Nephron (organoid): ENCODE measurements at regions not wholly inside any gene's neighbourhood (a gene's known extent, or its start where the extent isn't known, plus 50 kb on each side); places are given as distances from the start of the nearest gene placed in this dataset.

Source experiments
- H3K27ac Mint-ChIP-seq, 3 experiments: 2 replicates each; pipeline ENCODE4 v1.8.0; 2020; ENCODE audit warnings: mixed read lengths in 3 of 3, mild to moderate bottlenecking in 2 of 3, moderate library complexity in 1 of 3
- H3K27me3 Mint-ChIP-seq: 2 replicates; pipeline ENCODE4 v1.8.0; 2021; ENCODE audit warnings: low read depth, mild to moderate bottlenecking, moderate library complexity, mixed read lengths
- H3K36me3 Mint-ChIP-seq: 2 replicates; pipeline ENCODE4 v1.8.0; 2020; ENCODE audit warnings: low read depth, mixed read lengths
- H3K4me1 Mint-ChIP-seq: 2 replicates; pipeline ENCODE4 v1.8.0; 2020; ENCODE audit warnings: mixed read lengths
- H3K4me3 Mint-ChIP-seq, 3 experiments: 2 replicates each; pipeline ENCODE4 v1.8.0; 2020; ENCODE audit warnings: mild to moderate bottlenecking in 3 of 3, mixed read lengths in 3 of 3, moderate library complexity in 2 of 3
- H3K9me3 Mint-ChIP-seq: 2 replicates; pipeline ENCODE4 v1.8.0; 2020; ENCODE audit warnings: mixed read lengths
- TF ChIP-seq, protein P1 (sequence below), 3 experiments: fragments of 200-600 bp; sonication (generic); IDR thresholded peaks; one replicate each; pipeline ENCODE4 v1.5.0; 2021; ENCODE audit warnings: antibody characterized with exemption in 3 of 3; ENCODE audit not compliant: unreplicated experiment in 3 of 3

DNA sequence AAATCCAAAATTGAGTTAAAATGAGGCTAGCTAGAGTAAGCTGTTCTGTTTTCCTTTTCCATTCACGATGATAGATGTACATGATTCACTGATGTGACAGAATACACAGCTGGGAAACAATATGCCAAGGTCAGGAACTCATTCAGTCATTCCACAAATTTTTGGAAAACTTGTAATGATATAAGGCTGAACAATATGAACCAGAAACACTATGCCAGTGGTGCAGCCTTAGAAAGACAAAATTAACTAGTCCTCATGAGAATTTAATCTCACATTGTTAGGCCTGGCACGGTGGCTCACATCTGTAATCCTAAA is 50.0 kb upstream of the NDST3 start:
- no peaks in the 10 kb centered on the region for H3K27me3 Mint-ChIP-seq
- H3K9me3 Mint-ChIP-seq = peaks cover 2% of the 10 kb centered on the region

More for the DNA sequence above, 50.0 kb upstream of the NDST3 start:
- no peak overlapping the region for H3K4me3 Mint-ChIP-seq
- H3K27ac Mint-ChIP-seq = no peak overlapping the region
- no peaks in the 10 kb centered on the region for H3K4me1 Mint-ChIP-seq
- TF ChIP-seq, protein P1, sequence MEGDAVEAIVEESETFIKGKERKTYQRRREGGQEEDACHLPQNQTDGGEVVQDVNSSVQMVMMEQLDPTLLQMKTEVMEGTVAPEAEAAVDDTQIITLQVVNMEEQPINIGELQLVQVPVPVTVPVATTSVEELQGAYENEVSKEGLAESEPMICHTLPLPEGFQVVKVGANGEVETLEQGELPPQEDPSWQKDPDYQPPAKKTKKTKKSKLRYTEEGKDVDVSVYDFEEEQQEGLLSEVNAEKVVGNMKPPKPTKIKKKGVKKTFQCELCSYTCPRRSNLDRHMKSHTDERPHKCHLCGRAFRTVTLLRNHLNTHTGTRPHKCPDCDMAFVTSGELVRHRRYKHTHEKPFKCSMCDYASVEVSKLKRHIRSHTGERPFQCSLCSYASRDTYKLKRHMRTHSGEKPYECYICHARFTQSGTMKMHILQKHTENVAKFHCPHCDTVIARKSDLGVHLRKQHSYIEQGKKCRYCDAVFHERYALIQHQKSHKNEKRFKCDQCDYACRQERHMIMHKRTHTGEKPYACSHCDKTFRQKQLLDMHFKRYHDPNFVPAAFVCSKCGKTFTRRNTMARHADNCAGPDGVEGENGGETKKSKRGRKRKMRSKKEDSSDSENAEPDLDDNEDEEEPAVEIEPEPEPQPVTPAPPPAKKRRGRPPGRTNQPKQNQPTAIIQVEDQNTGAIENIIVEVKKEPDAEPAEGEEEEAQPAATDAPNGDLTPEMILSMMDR (IDR thresholded peaks at IDR 0.05; ENCODE audit: unreplicated experiment in 3 of 3) = no peak
- H3K36me3 Mint-ChIP-seq = no peaks in the 10 kb centered on the region
